HG02885 (cell line): ENCODE measurements at regions not wholly inside any gene's neighbourhood (a gene's known extent, or its start where the extent isn't known, plus 50 kb on each side); places are given as distances from the start of the nearest gene placed in this dataset.

Experiments used
- ATAC-seq: cut with Tn5 transposase; IDR thresholded peaks from one replicate; pipeline ENCODE4 v1.9.1; 2021; ENCODE audit warnings: mild to moderate bottlenecking; ENCODE audit not compliant: unreplicated experiment, poor library complexity

GRCh38 chr2:5401115-5401657 lies 291.0 kb upstream of the SOX11 start:
- ATAC-seq = no peak

- ATAC-seq = no peak
Observed at GRCh38 chr2:5403392-5403791, 288.8 kb upstream of the SOX11 start.

DNA sequence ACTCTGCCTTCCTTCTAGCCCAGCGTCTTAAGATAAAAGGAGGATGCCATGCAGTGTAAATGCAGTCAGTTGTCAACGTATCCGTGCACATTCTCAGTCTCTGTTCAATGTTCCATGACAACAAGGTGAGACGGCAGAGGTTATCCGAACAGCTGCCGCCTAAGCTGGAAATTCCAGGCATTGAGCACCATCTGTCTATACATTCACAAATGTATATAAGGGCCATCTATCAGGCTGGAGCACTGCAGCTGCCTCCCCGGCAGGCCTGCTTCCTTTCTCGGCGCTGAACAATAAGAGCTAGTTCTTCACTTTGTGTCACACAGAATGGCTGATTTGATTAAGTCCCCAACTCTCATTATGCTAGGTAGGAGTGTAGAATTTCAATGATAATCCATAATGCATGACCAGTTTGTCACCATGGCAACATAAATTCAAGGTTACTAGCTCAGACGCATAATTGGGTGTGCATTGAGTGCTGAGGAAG lies 282.2 kb upstream of the SOX11 start:
- no peak for ATAC-seq

DNA sequence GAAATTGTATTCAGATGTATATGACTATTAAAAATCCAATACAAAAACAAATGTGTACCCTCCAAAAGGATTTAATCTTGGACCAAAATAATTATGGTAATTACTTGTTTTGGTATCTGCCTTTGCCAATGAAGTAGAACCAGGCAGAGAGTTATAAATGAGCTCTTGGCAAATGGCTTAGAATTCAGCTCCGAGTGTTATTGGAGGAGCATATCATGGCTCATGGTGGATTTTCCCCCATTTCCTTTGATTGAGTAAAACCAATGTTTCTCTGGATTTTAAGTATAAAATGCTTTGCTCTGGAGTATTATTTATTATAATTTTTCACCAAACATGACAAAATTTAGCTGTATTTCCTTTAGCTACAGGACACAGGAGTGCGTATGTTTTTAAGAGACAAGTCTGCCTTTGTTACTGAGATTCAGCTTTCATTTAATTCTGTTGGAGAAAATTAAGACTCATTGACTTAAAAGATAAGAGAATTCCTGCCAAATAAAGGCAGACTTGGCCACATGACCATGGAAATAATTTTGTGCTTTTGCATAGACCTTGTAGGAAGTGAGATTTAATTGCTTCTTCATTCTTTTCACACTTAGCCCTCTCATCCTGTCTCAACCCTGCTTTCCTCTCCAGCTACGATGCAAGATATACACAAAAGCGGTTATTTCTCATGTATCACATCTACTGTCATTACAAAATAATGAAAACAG lies 281.0 kb upstream of the SOX11 start:
- no peak for ATAC-seq

DNA sequence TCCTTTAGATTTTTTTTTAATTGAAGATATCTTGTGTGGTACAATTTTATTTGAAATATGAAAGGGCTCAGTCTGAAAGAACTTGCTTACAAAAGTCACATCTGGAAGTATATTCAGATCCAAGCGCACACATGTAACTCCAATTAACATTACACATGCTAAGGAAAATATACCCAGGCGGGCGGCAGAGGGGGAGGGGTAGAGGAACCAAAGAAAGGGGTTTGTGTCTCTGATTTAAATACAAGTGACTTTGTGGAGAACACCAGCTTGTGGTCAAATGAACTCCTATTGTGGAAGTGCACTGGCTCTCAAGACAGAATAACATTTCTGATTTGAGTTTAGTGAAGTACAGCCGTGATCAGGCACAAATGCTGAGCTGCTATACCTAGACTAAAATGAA lies 280.2 kb upstream of the SOX11 start:
- ATAC-seq = no peak

DNA sequence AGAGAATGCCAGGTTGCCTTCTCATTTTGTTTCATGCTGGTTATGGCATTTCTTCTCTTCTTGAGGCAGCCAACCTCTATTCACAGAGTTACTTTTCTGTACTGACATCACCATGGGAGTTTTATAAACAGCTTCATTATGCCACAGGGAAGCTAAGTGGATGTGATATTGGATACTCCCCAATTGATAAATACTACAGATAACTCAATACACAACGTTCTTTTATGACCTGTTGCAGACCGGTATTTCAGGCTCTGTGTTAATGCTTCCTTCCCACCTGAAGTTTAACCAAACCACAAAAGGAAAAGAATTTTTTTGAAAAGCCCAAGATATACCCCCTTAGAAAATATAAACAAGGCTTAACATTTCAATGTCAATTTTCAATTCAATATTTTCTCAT lies 258.3 kb upstream of the SOX11 start:
- ATAC-seq = no peak

DNA sequence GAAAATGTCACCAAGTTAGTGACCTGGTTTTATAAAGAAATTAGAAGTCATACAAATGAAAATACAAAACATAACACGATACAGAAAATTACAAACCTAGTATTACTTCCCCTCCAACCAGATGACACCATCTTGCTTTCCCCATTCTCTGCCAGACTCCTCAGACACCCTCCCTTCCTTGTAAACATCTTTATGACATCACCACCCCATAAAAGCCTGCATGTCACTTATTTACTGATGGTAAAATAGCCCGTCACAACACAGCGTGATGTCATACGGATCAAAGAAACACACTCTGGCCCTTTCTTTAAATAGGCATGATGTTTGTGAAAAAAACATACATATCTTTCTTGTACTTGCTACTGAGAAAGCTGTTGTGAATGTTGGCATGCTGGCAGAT lies 254.8 kb upstream of the SOX11 start:
- no peak for ATAC-seq

GRCh38 chr2:5440174-5440573 lies 252.0 kb upstream of the SOX11 start:
- ATAC-seq = no peak

DNA sequence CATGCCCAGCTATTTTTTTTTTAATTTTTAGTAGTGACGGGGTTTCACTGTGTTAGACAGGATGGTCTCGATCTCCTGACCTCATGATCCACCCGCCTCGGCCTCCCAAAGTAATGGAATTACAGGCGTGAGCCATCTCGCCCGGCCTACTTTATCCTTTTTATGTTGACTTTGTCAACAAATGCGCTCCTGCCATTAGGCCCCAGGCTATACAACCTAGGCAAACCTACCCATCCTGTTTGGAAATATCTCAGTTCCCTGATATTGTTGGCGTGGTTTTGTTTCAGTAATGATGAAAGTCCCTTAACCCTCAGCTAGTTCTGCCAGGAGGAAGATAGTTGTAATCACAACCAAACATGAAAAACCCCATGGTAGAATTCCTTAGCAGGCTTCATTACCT lies 249.4 kb upstream of the SOX11 start:
- ATAC-seq = no peak

DNA sequence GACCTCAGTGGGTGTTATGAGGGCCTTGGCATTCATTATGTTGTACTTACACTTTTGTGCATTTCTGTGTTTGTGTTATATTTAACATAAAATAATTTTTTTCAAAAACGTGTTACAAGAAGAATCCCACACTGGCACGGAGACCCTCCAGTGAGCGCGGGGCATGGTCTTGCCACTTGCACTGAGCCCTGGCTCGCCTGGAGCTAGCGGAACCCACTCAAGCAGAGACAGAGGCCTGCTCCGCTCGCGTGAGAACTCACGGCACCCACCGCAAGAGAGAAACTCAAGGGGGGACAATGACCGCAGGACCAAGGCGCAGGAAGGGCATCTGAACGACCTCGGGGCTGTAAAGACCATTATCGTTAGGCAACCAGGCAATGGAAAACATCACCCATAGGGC lies 248.0 kb upstream of the SOX11 start:
- no peak for ATAC-seq

DNA sequence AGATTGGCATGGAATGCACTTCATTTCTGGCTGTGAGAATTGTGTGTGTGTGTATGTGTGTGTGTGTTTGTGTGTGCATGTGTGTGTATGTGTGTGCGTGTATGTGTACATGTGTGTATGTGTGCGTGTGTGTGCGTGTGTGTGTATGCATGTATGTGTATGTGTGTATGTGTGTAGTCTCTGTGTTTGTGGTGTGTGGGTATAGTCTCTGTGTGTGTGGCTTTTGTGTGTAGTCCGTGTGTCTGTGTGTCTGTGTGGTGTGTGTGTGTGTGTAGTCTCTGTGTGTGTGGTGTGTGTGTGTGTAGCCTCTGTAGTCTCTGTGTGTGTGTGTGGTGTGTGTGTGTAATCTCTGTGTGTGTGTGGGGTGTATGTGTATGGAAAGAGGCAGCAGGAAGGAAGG lies 247.3 kb upstream of the SOX11 start:
- no peak for ATAC-seq

DNA sequence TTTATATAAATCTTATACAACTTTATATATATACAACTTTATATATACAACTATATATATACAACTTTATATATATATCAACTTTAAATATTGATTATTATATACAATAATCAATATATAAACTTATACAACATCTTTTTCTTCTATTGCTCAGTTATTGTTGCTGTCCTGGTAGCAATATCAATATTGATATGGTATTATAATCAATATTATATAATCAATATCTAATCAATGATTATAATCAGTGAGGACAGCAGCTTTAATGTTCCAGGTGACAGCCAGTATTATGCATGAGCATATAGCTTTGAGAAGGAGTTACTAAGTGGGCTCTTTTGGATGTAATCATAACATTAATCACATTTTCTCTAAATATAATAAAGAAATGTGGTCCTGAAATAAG lies 242.3 kb upstream of the SOX11 start:
- ATAC-seq = no peak

- no peak for ATAC-seq
Observed at GRCh38 chr2:5453220-5454050, 238.7 kb upstream of the SOX11 start.

GRCh38 chr2:5454051-5454390 lies 238.2 kb upstream of the SOX11 start:
- no peak for ATAC-seq

DNA sequence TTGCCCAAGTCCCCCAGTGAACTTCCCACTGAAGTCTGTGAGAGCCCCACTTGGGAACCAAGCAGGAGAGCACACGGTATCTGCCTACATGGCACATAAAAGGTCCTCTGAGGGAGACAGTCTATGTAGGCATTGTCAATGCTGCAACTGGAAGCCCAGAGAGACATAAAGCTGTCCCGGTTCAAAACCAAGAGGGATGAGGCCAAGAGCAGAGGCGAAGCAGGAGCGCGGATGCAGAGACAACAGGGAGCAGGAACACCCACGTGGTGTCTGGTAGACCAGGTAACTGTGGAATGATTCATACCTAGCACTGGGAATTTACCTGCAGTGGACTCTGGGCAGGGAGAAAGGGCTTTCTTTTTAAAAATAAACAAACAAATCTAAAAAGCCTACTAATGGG lies 233.1 kb upstream of the SOX11 start:
- no peak for ATAC-seq

- no peak for ATAC-seq
Observed at GRCh38 chr2:5464657-5465056, 227.5 kb upstream of the SOX11 start.

- ATAC-seq = no peak
Observed at GRCh38 chr2:5465859-5466258, 226.3 kb upstream of the SOX11 start.

GRCh38 chr2:5467178-5467905 lies 224.8 kb upstream of the SOX11 start:
- ATAC-seq = no peak

DNA sequence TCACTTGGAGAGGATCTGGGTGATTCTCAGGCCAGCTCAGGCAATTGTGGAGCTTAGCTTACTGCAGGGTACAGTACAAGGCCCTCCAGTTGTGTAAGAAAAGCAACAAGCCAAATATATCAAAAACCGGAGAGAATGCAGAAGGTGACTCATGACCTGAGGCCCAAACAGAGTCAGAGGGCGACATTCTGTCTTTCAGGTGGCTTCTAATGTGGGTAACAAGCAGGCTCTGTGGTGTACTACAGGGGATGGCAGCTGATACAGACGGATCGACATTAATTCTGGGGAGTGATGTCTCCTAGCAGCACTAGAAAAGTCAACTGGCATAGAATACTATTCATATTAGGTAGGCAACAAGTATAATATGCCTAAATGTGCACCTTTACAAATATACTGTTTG lies 219.5 kb upstream of the SOX11 start:
- no peak for ATAC-seq

DNA sequence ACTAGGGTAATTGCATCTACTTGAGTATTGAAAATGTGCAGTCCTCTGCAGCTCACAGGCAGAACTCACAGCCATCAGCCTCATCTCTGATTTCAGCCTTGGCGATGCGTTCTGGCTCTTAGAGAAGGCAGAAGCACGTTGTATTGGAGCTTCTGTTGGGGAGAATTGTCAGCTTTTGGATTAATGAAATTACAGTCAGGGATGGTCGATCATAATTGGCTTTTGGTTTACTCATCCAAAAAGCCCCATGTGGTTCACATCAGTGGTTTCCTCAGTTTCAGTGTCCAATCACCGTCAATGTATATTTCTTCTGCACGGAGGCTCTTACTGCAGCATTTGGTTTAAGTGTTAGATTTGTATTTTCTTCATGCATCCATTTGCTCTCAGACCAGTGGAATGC lies 218.5 kb upstream of the SOX11 start:
- no peak for ATAC-seq

GRCh38 chr2:5474716-5475115 lies 217.5 kb upstream of the SOX11 start:
- no peak for ATAC-seq
